ENCODE measurements at regions not wholly inside any gene's neighbourhood (a gene's known extent, or its start where the extent isn't known, plus 50 kb on each side); places are given as distances from the start of the nearest gene placed in this dataset.
A peak's percentile ranks its signal among the peaks of the same experiment; 100 is the strongest.

- H3K9me3 ChIP-seq (ENCODE audit: control insufficient read depth, insufficient read depth, low read length), result no peaks in the 10 kb centered on the region
- H3K4me3 ChIP-seq (ENCODE audit: low read depth, low read length), result no peak overlapping the region
- no peak overlapping the region for H3K27ac ChIP-seq (ENCODE audit: low read depth, low read length)
- DNase-seq (ENCODE audit: low read depth in 4 of 6, low spot score in 6 of 6), result no peak
- H3K36me3 ChIP-seq (ENCODE audit: control insufficient read depth, insufficient read depth, low read length), result no peaks in the 10 kb centered on the region
- WGBS (ENCODE audit: insufficient coverage), result no CpG with 5 or more reads among the region's 3 CpGs
- H3K27me3 ChIP-seq (ENCODE audit: control insufficient read depth, insufficient read depth, low read length), result no peaks in the 10 kb centered on the region
- H3K4me1 ChIP-seq (ENCODE audit: control insufficient read depth, insufficient read depth, low read length), result no peaks in the 10 kb centered on the region
Measured at GRCh38 chr3:34408088-34408487, 609.7 kb downstream of the PDCD6IP start.

DNA sequence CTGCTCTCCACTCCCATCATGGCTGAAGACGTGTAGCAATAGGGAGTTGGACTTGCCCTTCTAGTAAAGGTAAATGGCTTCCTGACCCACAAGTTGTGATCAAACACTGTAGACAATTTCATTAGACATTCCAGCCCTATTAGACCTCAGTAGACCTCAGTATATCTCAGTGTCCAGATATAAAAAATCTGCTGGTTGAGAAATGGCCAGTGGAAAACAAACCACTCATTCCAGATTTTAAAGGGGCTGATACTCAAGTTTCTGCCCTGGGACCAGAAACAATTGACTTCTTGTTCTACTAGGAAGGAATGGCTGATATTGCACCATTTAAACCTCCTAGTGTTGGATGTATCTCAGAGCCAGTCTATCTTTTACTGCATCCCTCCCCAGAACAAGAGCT, 613.2 kb downstream of the PDCD6IP start:
- DNase-seq (ENCODE audit: low read depth in 4 of 6, low spot score in 6 of 6), result no peak
- Histone ChIP-seq H3K27me3 (ENCODE audit: control insufficient read depth, insufficient read depth, low read length) (no peaks in the 10 kb centered on the region), H3K4me1 (ENCODE audit: control insufficient read depth, insufficient read depth, low read length) (no peaks in the 10 kb centered on the region), H3K36me3 (ENCODE audit: control insufficient read depth, insufficient read depth, low read length) (no peaks in the 10 kb centered on the region), H3K4me3 (ENCODE audit: low read depth, low read length) (no peak overlapping the region), H3K9me3 (ENCODE audit: control insufficient read depth, insufficient read depth, low read length) (no peaks in the 10 kb centered on the region), H3K27ac (ENCODE audit: low read depth, low read length) (no peak overlapping the region)
- WGBS (ENCODE audit: insufficient coverage), result no CpG with 5 or more reads among the region's 1 CpG

DNA sequence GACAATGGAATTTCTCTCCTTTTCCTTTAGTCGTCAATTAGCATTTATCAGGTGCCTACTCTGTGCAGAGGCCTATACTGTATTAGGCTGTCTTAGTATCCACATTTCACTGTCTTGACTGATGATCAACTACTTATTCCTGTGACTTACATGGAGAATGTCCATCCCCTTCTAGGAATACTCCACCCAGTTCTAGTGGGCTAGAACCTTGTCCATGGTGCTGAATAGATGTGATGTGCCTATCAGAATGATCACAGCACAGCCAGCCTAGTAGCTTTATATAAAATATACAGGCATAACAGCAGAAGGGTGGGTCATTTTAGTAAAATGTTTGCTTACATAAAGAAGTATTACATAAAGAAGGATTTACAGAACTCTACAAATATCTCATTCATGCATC, 621.4 kb downstream of the PDCD6IP start:
- WGBS (ENCODE audit: insufficient coverage), result 100% methylated on average over 1 of the region's 1 CpG
- no peaks in the 10 kb centered on the region for H3K36me3 ChIP-seq (ENCODE audit: control insufficient read depth, insufficient read depth, low read length)
- H3K4me3 ChIP-seq (ENCODE audit: low read depth, low read length), result no peak overlapping the region
- no peaks in the 10 kb centered on the region for H3K9me3 ChIP-seq (ENCODE audit: control insufficient read depth, insufficient read depth, low read length)
- DNase-seq (ENCODE audit: low read depth in 4 of 6, low spot score in 6 of 6), result peak in 1 of 6 donors; percentile 10
- H3K27ac ChIP-seq (ENCODE audit: low read depth, low read length), result no peak overlapping the region
- H3K4me1 ChIP-seq (ENCODE audit: control insufficient read depth, insufficient read depth, low read length), result no peaks in the 10 kb centered on the region
- H3K27me3 ChIP-seq (ENCODE audit: control insufficient read depth, insufficient read depth, low read length), result no peaks in the 10 kb centered on the region

DNA sequence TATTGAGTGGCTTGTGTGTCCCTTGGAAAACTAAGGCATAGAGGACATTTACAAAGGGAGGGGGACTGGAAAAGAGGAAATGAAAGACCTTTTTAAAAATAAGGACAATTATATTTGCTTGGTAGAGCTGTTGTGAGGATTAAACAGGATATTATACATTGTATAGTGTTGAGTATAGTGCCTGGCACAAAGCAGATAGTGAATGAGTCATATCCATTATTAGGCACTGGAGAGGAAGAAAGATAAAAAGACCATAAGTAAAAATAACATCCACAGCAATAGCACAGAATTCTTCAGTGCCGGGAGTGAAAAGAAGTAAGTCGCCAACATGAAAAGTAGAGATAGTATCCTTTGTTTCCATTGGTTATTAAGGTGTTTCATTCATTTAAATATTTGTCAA, 623.3 kb downstream of the PDCD6IP start:
- Histone ChIP-seq H3K27me3 (ENCODE audit: control insufficient read depth, insufficient read depth, low read length) (no peaks in the 10 kb centered on the region), H3K9me3 (ENCODE audit: control insufficient read depth, insufficient read depth, low read length) (no peaks in the 10 kb centered on the region), H3K4me1 (ENCODE audit: control insufficient read depth, insufficient read depth, low read length) (no peaks in the 10 kb centered on the region), H3K27ac (ENCODE audit: low read depth, low read length) (no peak overlapping the region), H3K4me3 (ENCODE audit: low read depth, low read length) (no peak overlapping the region), H3K36me3 (ENCODE audit: control insufficient read depth, insufficient read depth, low read length) (no peaks in the 10 kb centered on the region)
- no CpG with 5 or more reads among the region's 2 CpGs for WGBS (ENCODE audit: insufficient coverage)
- no peak for DNase-seq (ENCODE audit: low read depth in 4 of 6, low spot score in 6 of 6)

DNA sequence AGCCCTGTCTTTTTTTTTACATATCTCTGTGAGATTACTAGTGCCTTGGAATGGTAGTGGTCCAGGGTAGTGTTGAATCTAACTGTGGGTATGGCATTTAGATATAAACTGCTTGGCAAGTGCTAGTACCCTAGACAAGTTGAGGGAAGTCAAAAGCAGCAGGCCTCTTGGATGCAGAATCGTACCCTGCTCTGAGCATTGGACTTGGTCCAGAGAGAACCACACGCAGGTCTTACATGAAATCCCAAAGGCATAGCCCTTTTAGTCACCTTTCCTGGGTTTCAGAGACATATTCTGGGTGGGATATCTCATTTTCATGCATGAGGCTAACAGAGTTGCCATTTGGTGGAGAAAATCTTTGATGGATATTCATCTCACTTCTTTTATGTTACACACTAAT, 641.4 kb downstream of the PDCD6IP start:
- no peak for DNase-seq (ENCODE audit: low read depth in 4 of 6, low spot score in 6 of 6)
- no peaks in the 10 kb centered on the region for H3K36me3 ChIP-seq (ENCODE audit: control insufficient read depth, insufficient read depth, low read length)
- no peaks in the 10 kb centered on the region for H3K4me1 ChIP-seq (ENCODE audit: control insufficient read depth, insufficient read depth, low read length)
- H3K27me3 ChIP-seq (ENCODE audit: control insufficient read depth, insufficient read depth, low read length), result no peaks in the 10 kb centered on the region
- H3K4me3 ChIP-seq (ENCODE audit: low read depth, low read length), result no peak overlapping the region
- 80% methylated on average over 1 of the region's 2 CpGs for WGBS (ENCODE audit: insufficient coverage)
- no peak overlapping the region for H3K27ac ChIP-seq (ENCODE audit: low read depth, low read length)
- H3K9me3 ChIP-seq (ENCODE audit: control insufficient read depth, insufficient read depth, low read length), result peaks cover 2% of the 10 kb centered on the region

GRCh38 chr3:34444137-34444536, 645.7 kb downstream of the PDCD6IP start:
- peaks cover 2% of the 10 kb centered on the region for H3K9me3 ChIP-seq (ENCODE audit: control insufficient read depth, insufficient read depth, low read length)
- no peak overlapping the region for H3K4me3 ChIP-seq (ENCODE audit: low read depth, low read length)
- DNase-seq (ENCODE audit: low read depth in 4 of 6, low spot score in 6 of 6), result no peak
- H3K27ac ChIP-seq (ENCODE audit: low read depth, low read length), result no peak overlapping the region
- no peaks in the 10 kb centered on the region for H3K27me3 ChIP-seq (ENCODE audit: control insufficient read depth, insufficient read depth, low read length)
- no peaks in the 10 kb centered on the region for H3K36me3 ChIP-seq (ENCODE audit: control insufficient read depth, insufficient read depth, low read length)
- H3K4me1 ChIP-seq (ENCODE audit: control insufficient read depth, insufficient read depth, low read length), result no peaks in the 10 kb centered on the region

DNA sequence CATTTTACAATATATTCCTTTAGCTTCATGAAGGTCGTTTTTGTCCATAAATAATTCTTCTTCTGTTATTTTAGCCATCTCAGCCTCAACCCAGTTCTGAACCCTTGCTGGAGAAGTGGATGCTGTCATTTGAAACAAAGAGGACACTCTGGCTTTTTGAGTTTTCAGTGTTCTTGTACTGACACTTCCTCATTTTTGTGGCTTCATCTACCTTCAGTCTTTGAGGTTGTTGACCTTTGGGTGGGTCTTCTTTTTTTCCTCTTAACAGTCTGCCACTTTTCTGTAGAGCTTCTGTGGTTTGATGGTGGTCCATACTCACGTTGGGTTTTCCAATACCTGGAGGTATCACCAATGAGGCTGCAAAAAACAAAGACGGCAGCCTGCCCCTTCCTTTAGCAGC, 650.9 kb downstream of the PDCD6IP start:
- no peaks in the 10 kb centered on the region for H3K36me3 ChIP-seq (ENCODE audit: control insufficient read depth, insufficient read depth, low read length)
- H3K4me1 ChIP-seq (ENCODE audit: control insufficient read depth, insufficient read depth, low read length), result no peaks in the 10 kb centered on the region
- H3K27me3 ChIP-seq (ENCODE audit: control insufficient read depth, insufficient read depth, low read length), result no peaks in the 10 kb centered on the region
- no peak for DNase-seq (ENCODE audit: low read depth in 4 of 6, low spot score in 6 of 6)
- 100% methylated on average over 1 of the region's 3 CpGs for WGBS (ENCODE audit: insufficient coverage)
- no peaks in the 10 kb centered on the region for H3K9me3 ChIP-seq (ENCODE audit: control insufficient read depth, insufficient read depth, low read length)
- H3K27ac ChIP-seq (ENCODE audit: low read depth, low read length), result no peak overlapping the region
- no peak overlapping the region for H3K4me3 ChIP-seq (ENCODE audit: low read depth, low read length)

DNA sequence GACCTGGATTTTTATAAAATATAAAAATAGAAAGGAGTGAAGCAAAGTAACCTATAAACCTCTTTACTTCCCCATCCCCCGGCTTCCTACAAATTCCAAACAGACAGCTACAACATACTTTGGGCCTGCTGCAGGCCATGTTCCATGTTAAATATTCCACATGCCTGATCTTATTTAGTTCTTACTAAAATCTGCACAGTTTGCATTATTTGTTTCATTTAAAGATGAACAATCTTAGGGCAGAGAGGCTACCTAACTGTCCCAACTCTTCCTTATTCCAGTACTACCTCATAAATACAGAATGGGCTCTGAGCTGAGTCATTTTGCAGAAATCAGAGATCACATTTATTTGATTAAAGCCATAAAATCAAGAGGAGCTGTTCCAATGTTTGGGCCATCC, 665.0 kb downstream of the PDCD6IP start:
- Histone ChIP-seq H3K27me3 (ENCODE audit: control insufficient read depth, insufficient read depth, low read length) (no peaks in the 10 kb centered on the region), H3K36me3 (ENCODE audit: control insufficient read depth, insufficient read depth, low read length) (no peaks in the 10 kb centered on the region), H3K9me3 (ENCODE audit: control insufficient read depth, insufficient read depth, low read length) (peaks cover 5% of the 10 kb centered on the region), H3K4me1 (ENCODE audit: control insufficient read depth, insufficient read depth, low read length) (no peaks in the 10 kb centered on the region), H3K27ac (ENCODE audit: low read depth, low read length) (no peak overlapping the region), H3K4me3 (ENCODE audit: low read depth, low read length) (no peak overlapping the region)
- DNase-seq (ENCODE audit: low read depth in 4 of 6, low spot score in 6 of 6), result no peak
- no CpG with 5 or more reads among the region's 1 CpG for WGBS (ENCODE audit: insufficient coverage)

GRCh38 chr3:34464646-34465045, 666.2 kb downstream of the PDCD6IP start:
- Histone ChIP-seq H3K4me1 (ENCODE audit: control insufficient read depth, insufficient read depth, low read length) (no peaks in the 10 kb centered on the region), H3K27me3 (ENCODE audit: control insufficient read depth, insufficient read depth, low read length) (no peaks in the 10 kb centered on the region), H3K36me3 (ENCODE audit: control insufficient read depth, insufficient read depth, low read length) (no peaks in the 10 kb centered on the region), H3K27ac (ENCODE audit: low read depth, low read length) (no peak overlapping the region), H3K9me3 (ENCODE audit: control insufficient read depth, insufficient read depth, low read length) (peaks cover 4% of the 10 kb centered on the region), H3K4me3 (ENCODE audit: low read depth, low read length) (no peak overlapping the region)
- 89% methylated on average over 1 of the region's 4 CpGs for WGBS (ENCODE audit: insufficient coverage)
- DNase-seq (ENCODE audit: low read depth in 4 of 6, low spot score in 6 of 6), result peak in 1 of 6 donors; percentile 62

- Histone ChIP-seq H3K36me3 (ENCODE audit: control insufficient read depth, insufficient read depth, low read length) (no peaks in the 10 kb centered on the region), H3K9me3 (ENCODE audit: control insufficient read depth, insufficient read depth, low read length) (peaks cover 1% of the 10 kb centered on the region), H3K27me3 (ENCODE audit: control insufficient read depth, insufficient read depth, low read length) (no peaks in the 10 kb centered on the region), H3K4me3 (ENCODE audit: low read depth, low read length) (no peak overlapping the region), H3K4me1 (ENCODE audit: control insufficient read depth, insufficient read depth, low read length) (no peaks in the 10 kb centered on the region), H3K27ac (ENCODE audit: low read depth, low read length) (no peak overlapping the region)
- WGBS (ENCODE audit: insufficient coverage), result 84% methylated on average over 3 of the region's 3 CpGs
- DNase-seq (ENCODE audit: low read depth in 4 of 6, low spot score in 6 of 6), result no peak
Measured at GRCh38 chr3:34475851-34476250, 677.4 kb downstream of the PDCD6IP start.

All from spinal cord (tissue), 9 donors.